ENCODE measurements at regions not wholly inside any gene's neighbourhood (a gene's known extent, or its start where the extent isn't known, plus 50 kb on each side); places are given as distances from the start of the nearest gene placed in this dataset.

DNA sequence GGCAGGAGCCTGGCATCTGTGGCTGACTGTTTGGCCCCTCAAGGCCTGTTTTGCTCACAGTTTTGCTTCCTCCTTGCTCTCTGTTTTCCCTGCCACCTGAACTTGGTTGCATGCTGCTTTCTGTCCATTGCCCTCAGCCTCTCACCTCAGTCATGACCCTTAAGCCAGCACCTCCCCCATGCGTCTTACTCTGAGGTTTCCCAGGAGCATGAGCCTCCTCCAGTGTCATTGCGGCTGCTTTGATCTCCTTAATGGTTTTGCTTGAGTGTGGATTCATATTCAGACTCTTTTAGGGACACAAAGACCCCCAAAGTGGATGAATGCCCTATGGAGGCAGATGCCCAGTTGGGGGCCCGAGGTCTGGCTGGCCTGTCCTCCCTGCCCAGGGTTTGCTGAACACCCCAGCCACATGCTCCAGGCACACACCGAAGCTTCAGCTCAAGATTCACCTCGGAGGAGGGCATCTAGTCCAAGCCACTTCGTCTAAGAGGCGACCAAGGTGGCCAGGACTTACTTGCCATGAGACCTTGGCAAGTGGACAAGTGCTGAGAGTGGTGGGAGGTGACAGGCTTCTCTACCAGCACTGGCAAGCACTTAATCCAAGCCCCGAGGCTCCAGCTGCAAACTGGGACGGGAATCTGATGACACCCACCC is 95.4 kb upstream of the DIO3 start:
- no peaks in the 10 kb centered on the region for H3K79me2 ChIP-seq (ENCODE audit: control insufficient read depth, insufficient read depth, low read length)
- no peak overlapping the region for H3K9ac ChIP-seq (replicated peaks; ENCODE audit: extremely low read depth, insufficient read depth, low read length)
- TF ChIP-seq MYC (IDR thresholded peaks at IDR 0.05; ENCODE audit: low read depth, low read length) = no peak
- no peak for TF ChIP-seq FOS (IDR thresholded peaks at IDR 0.05; ENCODE audit: borderline replicate concordance, insufficient read depth, low read length)
- TF ChIP-seq JUN (IDR thresholded peaks at IDR 0.05; ENCODE audit: borderline replicate concordance, insufficient read depth, insufficient read length, low read depth) = no peak
- H3K9me3 ChIP-seq (replicated peaks; ENCODE audit: control insufficient read depth, insufficient read depth, low read length) = no peaks in the 10 kb centered on the region
- no peak overlapping the region for H3K27ac ChIP-seq (ENCODE audit: insufficient read depth, low read depth, low read length)
- H3K4me3 ChIP-seq (replicated peaks in 1 of 3; ENCODE audit: insufficient read depth in 1 of 3, low read depth in 1 of 3, low read length in 3 of 3) = no peak overlapping the region
- ChIA-PET POLR2A (no interaction called here), CTCF (no interaction called here)
- H3K27me3 ChIP-seq (ENCODE audit: control insufficient read depth in 2 of 2, insufficient read depth in 2 of 2, low read length in 2 of 2) = peaks cover 0 to under 1% of the 10 kb centered on the region in 2 experiments
- DNase-seq (ENCODE audit: low read depth, low spot score) (no peak), FAIRE-seq (no peak)
- H2AFZ ChIP-seq (ENCODE audit: low read depth, low read length) = no peak overlapping the region
- dilution Hi-C loops (cut with MboI; ENCODE audit: extremely low pct_ligation_motif_present, low sequenced_read_pairs) = no loop called here
- H3K36me3 ChIP-seq (ENCODE audit: control insufficient read depth in 2 of 2, extremely low read depth in 1 of 2, insufficient read depth in 2 of 2, low read length in 2 of 2) = no peaks in the 10 kb centered on the region
- intact Hi-C loops (cut with micrococcal nuclease) = no loop called here
- H3K9me1 ChIP-seq (replicated peaks; ENCODE audit: control insufficient read depth, extremely low read depth, insufficient read depth, low read length) = no peaks in the 10 kb centered on the region
- H3K4me2 ChIP-seq (ENCODE audit: insufficient read depth, low read length) = no peak overlapping the region
- BruUV-seq (replicated peaks) = no TSS peak
- H4K20me1 ChIP-seq (replicated peaks; ENCODE audit: control insufficient read depth, extremely low read depth, insufficient read depth, low read length) = no peaks in the 10 kb centered on the region
- H3K4me1 ChIP-seq (ENCODE audit: control insufficient read depth, extremely low read depth, insufficient read depth, low read length) = no peaks in the 10 kb centered on the region

- Histone ChIP-seq H3K9ac (replicated peaks; ENCODE audit: extremely low read depth, insufficient read depth, low read length) (no peak overlapping the region), H3K4me3 (replicated peaks in 1 of 3; ENCODE audit: insufficient read depth in 1 of 3, low read depth in 1 of 3, low read length in 3 of 3) (no peak overlapping the region), H3K27ac (ENCODE audit: insufficient read depth, low read depth, low read length) (no peak overlapping the region), H2AFZ (ENCODE audit: low read depth, low read length) (no peak overlapping the region), H3K9me1 (replicated peaks; ENCODE audit: control insufficient read depth, extremely low read depth, insufficient read depth, low read length) (no peaks in the 10 kb centered on the region), H3K4me1 (ENCODE audit: control insufficient read depth, extremely low read depth, insufficient read depth, low read length) (no peaks in the 10 kb centered on the region), H4K20me1 (replicated peaks; ENCODE audit: control insufficient read depth, extremely low read depth, insufficient read depth, low read length) (no peaks in the 10 kb centered on the region), H3K36me3 (ENCODE audit: control insufficient read depth in 2 of 2, extremely low read depth in 1 of 2, insufficient read depth in 2 of 2, low read length in 2 of 2) (no peaks in the 10 kb centered on the region), H3K4me2 (ENCODE audit: insufficient read depth, low read length) (no peak overlapping the region), H3K9me3 (replicated peaks; ENCODE audit: control insufficient read depth, insufficient read depth, low read length) (no peaks in the 10 kb centered on the region), H3K79me2 (ENCODE audit: control insufficient read depth, insufficient read depth, low read length) (no peaks in the 10 kb centered on the region), H3K27me3 (ENCODE audit: control insufficient read depth in 2 of 2, insufficient read depth in 2 of 2, low read length in 2 of 2) (no peaks in the 10 kb centered on the region)
- no peak for TF ChIP-seq GATA2 (IDR thresholded peaks at IDR 0.05; ENCODE audit: insufficient read depth, insufficient read length, low read depth, low read length)
- TF ChIP-seq CTCF (IDR thresholded peaks at IDR 0.05; ENCODE audit: extremely low read depth in 1 of 2, insufficient read depth in 1 of 2, low read depth in 1 of 2, low read length in 2 of 2) = no peak
- no peak for TF ChIP-seq JUN (IDR thresholded peaks at IDR 0.05; ENCODE audit: borderline replicate concordance, insufficient read depth, insufficient read length, low read depth)
- no peak for TF ChIP-seq MYC (IDR thresholded peaks at IDR 0.05; ENCODE audit: low read depth, low read length)
- no peak for TF ChIP-seq EZH2 (IDR thresholded peaks at IDR 0.05; ENCODE audit: borderline replicate concordance, low read depth, low read length, severe bottlenecking)
- TF ChIP-seq, protein P1, sequence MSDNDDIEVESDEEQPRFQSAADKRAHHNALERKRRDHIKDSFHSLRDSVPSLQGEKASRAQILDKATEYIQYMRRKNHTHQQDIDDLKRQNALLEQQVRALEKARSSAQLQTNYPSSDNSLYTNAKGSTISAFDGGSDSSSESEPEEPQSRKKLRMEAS (IDR thresholded peaks at IDR 0.05; ENCODE audit: insufficient read depth, insufficient read length) = no peak
- TF ChIP-seq POLR2A (IDR thresholded peaks at IDR 0.05; ENCODE audit: low read depth, low read length) = no peak
- TF ChIP-seq POLR2AphosphoS5 (IDR thresholded peaks at IDR 0.05; ENCODE audit: insufficient read depth, low read depth, low read length) = no peak
- ChIA-PET POLR2A (no interaction called here), CTCF (no interaction called here)
- dilution Hi-C loops (cut with MboI; ENCODE audit: extremely low pct_ligation_motif_present, low sequenced_read_pairs) = no loop called here
- intact Hi-C loops (cut with micrococcal nuclease) = no loop called here
- BruUV-seq (replicated peaks) = no TSS peak
- FAIRE-seq (no peak), DNase-seq (ENCODE audit: low read depth, low spot score) (no peak)
Observed at GRCh38 chr14:101466456-101467180, 94.7 kb upstream of the DIO3 start.

Data from endothelial cell of umbilical vein (primary cell).